ENCODE measurements at regions not wholly inside any gene's neighbourhood (a gene's known extent, or its start where the extent isn't known, plus 50 kb on each side); places are given as distances from the start of the nearest gene placed in this dataset.

- no peak overlapping the region for H3K4me3 Mint-ChIP-seq
- no peak for DNase-seq
- H3K27ac Mint-ChIP-seq = no peak overlapping the region
- no peak for ATAC-seq
- no peaks in the 10 kb centered on the region for H3K36me3 Mint-ChIP-seq (ENCODE audit: low read depth)
- H3K4me1 Mint-ChIP-seq = no peaks in the 10 kb centered on the region
- H3K9me3 Mint-ChIP-seq = no peaks in the 10 kb centered on the region
- H3K27me3 Mint-ChIP-seq = peaks cover 2% of the 10 kb centered on the region
These were observed 158.9 kb upstream of the EGFLAM start for GRCh38 chr5:38099205-38100168.

GRCh38 chr5:38094889-38095288 is 163.5 kb upstream of the EGFLAM start:
- H3K4me3 Mint-ChIP-seq = no peak overlapping the region
- peaks cover 4% of the 10 kb centered on the region for H3K9me3 Mint-ChIP-seq
- no peak overlapping the region for H3K27ac Mint-ChIP-seq
- no peaks in the 10 kb centered on the region for H3K36me3 Mint-ChIP-seq (ENCODE audit: low read depth)
- DNase-seq = no peak
- no peak for ATAC-seq
- H3K27me3 Mint-ChIP-seq = no peaks in the 10 kb centered on the region
- no peaks in the 10 kb centered on the region for H3K4me1 Mint-ChIP-seq

GRCh38 chr5:38093855-38094254 is 164.5 kb upstream of the EGFLAM start:
- H3K4me3 Mint-ChIP-seq = no peak overlapping the region
- peaks cover 4% of the 10 kb centered on the region for H3K9me3 Mint-ChIP-seq
- H3K27ac Mint-ChIP-seq = no peak overlapping the region
- ATAC-seq (no peak), DNase-seq (no peak)
- H3K4me1 Mint-ChIP-seq = no peaks in the 10 kb centered on the region
- no peaks in the 10 kb centered on the region for H3K36me3 Mint-ChIP-seq (ENCODE audit: low read depth)
- no peaks in the 10 kb centered on the region for H3K27me3 Mint-ChIP-seq

GRCh38 chr5:38086777-38087176 is 171.6 kb upstream of the EGFLAM start:
- Mint-ChIP-seq H3K27me3 (peaks cover 2% of the 10 kb centered on the region), H3K4me1 (no peaks in the 10 kb centered on the region), H3K4me3 (no peak overlapping the region), H3K9me3 (peaks cover 4% of the 10 kb centered on the region), H3K27ac (no peak overlapping the region), H3K36me3 (ENCODE audit: low read depth) (no peaks in the 10 kb centered on the region)
- ATAC-seq (no peak), DNase-seq (no peak)

DNA sequence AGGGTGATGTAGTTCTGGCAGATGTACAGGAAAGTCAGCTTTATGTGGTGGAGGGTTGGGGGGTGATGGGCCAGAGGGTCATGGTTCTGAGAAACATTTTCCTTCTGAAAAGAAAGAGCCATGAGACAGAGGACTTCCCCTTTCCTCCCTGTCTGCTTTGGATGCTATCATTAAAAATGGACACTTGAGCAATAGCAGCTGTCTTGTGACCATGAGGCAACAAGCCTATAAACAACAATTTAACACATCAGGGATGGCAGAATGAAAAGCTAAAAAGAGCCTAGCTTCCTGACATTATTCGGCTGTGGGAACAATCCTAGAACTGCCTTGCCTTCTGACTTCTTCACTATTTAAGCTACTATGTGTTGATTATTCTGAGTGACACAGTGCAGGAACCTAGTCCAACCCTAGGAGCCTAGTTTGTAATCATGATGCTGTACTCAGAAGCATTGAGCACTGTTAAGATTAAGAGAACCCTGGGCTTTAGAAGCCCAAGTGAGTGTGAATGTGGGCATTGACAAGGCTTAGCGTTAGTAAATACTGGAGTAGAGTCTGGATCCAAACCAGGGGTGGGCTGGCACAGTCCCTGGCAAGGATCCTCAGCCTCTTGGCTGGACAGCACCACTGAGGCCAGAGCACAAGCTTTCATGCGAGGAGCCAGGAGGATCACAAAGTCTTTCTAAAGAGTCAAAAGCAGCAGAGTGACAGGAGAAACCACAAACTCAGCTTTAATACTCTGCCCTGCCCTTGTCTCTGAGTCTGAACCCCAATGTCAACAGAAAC is 178.5 kb upstream of the EGFLAM start:
- H3K4me3 Mint-ChIP-seq = no peak overlapping the region
- H3K27ac Mint-ChIP-seq = no peak overlapping the region
- no peaks in the 10 kb centered on the region for H3K36me3 Mint-ChIP-seq (ENCODE audit: low read depth)
- H3K27me3 Mint-ChIP-seq = no peaks in the 10 kb centered on the region
- H3K9me3 Mint-ChIP-seq = no peaks in the 10 kb centered on the region
- no peak for ATAC-seq
- no peaks in the 10 kb centered on the region for H3K4me1 Mint-ChIP-seq
- DNase-seq = no peak

DNA sequence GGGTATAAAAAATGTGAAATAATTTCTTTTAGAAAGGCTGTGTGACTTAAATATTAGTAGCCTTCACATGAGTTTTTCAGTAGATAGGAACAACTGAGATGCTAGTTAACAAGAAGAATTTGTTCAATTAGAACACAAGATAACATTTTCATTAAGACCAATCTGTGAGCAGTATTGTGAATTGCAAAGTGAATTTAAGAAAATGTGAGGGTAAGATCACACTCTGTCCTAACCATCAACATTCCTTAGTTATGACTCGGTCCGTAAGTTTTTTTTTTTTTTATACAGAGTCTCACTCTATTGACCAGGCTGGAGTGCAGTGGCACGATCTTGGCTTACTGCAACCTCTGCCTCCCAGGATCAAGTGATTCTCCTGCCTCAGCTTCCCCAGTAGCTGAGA is 180.2 kb upstream of the EGFLAM start:
- H3K4me3 Mint-ChIP-seq = no peak overlapping the region
- no peaks in the 10 kb centered on the region for H3K4me1 Mint-ChIP-seq
- H3K27me3 Mint-ChIP-seq = no peaks in the 10 kb centered on the region
- DNase-seq (no peak), ATAC-seq (no peak)
- no peaks in the 10 kb centered on the region for H3K36me3 Mint-ChIP-seq (ENCODE audit: low read depth)
- no peaks in the 10 kb centered on the region for H3K9me3 Mint-ChIP-seq
- no peak overlapping the region for H3K27ac Mint-ChIP-seq

DNA sequence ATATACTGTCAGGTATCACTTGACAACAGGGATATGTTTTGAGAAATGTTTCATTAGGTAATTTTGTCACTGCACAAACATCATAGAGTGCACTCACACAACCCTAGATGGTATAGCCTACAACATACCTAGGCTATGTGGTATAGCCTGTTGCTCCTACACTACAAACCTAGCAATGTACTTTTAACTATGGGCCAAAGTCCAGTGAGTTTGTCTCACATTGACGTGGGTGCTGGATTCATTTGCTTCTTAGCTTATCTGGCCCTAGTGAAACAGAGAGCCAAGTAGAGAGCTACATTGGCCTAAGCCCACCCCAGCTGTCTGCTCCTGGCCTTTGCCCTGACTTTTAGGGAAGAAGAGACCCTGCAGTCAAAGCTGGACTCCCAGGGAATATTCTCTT is 180.7 kb upstream of the EGFLAM start:
- H3K4me3 Mint-ChIP-seq = no peak overlapping the region
- H3K4me1 Mint-ChIP-seq = no peaks in the 10 kb centered on the region
- H3K27ac Mint-ChIP-seq = no peak overlapping the region
- ATAC-seq = no peak
- no peaks in the 10 kb centered on the region for H3K36me3 Mint-ChIP-seq (ENCODE audit: low read depth)
- no peaks in the 10 kb centered on the region for H3K27me3 Mint-ChIP-seq
- no peak for DNase-seq
- no peaks in the 10 kb centered on the region for H3K9me3 Mint-ChIP-seq

DNA sequence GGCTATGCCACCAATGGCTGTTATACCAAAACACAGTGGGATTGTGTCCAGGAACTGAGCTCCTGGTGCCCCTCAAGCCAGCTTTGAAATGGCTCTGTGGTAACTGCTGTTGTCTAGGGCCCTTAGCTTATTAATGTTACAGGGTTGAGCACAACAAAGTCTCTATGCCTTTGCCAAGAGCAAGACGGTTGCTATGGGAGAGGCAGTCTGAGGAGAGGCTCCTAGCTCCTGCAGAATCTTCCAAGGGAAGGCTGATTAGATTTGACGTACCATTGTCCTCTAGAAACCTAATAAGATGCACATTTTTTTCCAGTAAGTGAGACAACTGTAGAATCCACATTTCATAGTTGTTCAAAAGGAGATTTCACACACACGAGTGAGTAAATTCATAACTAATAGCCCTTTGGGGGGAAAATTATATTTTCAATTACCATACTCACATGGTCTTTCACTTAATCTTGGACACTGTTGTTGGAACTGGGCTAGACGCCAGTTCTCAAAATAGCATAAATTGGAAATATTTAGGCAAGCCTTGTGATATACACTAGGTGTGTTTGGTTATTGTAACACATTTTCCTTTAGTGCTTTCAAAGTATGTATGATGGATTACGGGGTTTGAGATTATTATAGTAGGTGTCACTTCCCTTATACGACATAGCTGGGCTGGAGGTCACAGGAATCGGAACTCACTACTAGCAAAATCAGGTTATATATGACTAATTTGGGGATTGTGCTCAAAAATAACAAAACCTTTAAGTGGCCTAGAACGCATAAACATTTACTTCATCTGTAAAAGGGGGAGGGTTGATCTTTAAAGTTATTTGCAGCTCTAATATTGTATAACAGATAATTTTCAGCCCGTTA is 186.3 kb upstream of the EGFLAM start:
- Mint-ChIP-seq H3K27ac (no peak overlapping the region), H3K36me3 (ENCODE audit: low read depth) (no peaks in the 10 kb centered on the region), H3K27me3 (no peaks in the 10 kb centered on the region), H3K9me3 (no peaks in the 10 kb centered on the region), H3K4me1 (no peaks in the 10 kb centered on the region), H3K4me3 (no peak overlapping the region)
- DNase-seq (no peak), ATAC-seq (no peak)

GRCh38 chr5:38070304-38070950 is 187.9 kb upstream of the EGFLAM start:
- no peaks in the 10 kb centered on the region for H3K27me3 Mint-ChIP-seq
- no peak for ATAC-seq
- no peaks in the 10 kb centered on the region for H3K36me3 Mint-ChIP-seq (ENCODE audit: low read depth)
- DNase-seq = no peak
- no peak overlapping the region for H3K27ac Mint-ChIP-seq
- no peaks in the 10 kb centered on the region for H3K4me1 Mint-ChIP-seq
- no peak overlapping the region for H3K4me3 Mint-ChIP-seq
- H3K9me3 Mint-ChIP-seq = no peaks in the 10 kb centered on the region

DNA sequence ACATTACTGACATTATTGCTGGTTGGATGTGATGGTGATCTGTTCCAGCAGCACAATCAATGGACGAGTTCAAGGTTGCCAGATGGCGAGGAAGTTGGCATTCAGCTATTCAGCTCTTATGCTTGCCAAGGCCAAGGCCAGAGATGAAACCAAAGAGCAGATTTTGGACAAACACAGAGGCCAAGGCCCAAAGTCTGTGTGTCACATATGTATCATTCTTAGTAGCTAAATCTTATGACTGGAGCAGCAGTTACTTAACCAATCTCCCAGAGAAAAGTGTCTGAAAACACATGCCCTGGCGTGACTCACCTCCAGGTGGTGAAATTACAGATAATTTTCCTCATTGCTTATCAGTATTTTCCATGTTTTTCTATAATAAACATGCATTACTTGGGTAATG is 189.0 kb upstream of the EGFLAM start:
- H3K27me3 Mint-ChIP-seq = no peaks in the 10 kb centered on the region
- no peaks in the 10 kb centered on the region for H3K36me3 Mint-ChIP-seq (ENCODE audit: low read depth)
- ATAC-seq (no peak), DNase-seq (no peak)
- no peaks in the 10 kb centered on the region for H3K4me1 Mint-ChIP-seq
- H3K9me3 Mint-ChIP-seq = no peaks in the 10 kb centered on the region
- H3K4me3 Mint-ChIP-seq = no peak overlapping the region
- no peak overlapping the region for H3K27ac Mint-ChIP-seq

DNA sequence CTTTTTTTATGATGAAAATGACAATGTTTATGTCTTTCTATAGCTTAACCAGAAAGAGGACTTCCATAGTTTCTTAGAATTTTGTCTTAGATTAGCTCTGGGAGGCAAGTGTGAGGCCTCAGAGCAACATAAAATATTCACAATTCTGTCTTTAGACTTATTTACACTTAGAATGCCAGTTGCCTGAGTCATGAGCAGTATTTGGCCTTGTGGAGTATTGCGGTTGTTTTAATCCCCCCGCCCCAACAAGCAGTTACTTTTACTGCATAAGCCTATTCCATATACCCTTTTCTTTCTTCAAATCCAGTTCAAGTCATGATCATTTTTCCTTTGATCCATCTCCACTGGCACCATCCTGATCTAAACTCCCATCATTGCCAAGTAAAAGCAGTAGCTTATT is 198.0 kb upstream of the EGFLAM start:
- H3K4me3 Mint-ChIP-seq = no peak overlapping the region
- H3K27me3 Mint-ChIP-seq = no peaks in the 10 kb centered on the region
- no peaks in the 10 kb centered on the region for H3K4me1 Mint-ChIP-seq
- no peaks in the 10 kb centered on the region for H3K36me3 Mint-ChIP-seq (ENCODE audit: low read depth)
- H3K27ac Mint-ChIP-seq = no peak overlapping the region
- DNase-seq (no peak), ATAC-seq (no peak)
- H3K9me3 Mint-ChIP-seq = peaks cover 8% of the 10 kb centered on the region

DNA sequence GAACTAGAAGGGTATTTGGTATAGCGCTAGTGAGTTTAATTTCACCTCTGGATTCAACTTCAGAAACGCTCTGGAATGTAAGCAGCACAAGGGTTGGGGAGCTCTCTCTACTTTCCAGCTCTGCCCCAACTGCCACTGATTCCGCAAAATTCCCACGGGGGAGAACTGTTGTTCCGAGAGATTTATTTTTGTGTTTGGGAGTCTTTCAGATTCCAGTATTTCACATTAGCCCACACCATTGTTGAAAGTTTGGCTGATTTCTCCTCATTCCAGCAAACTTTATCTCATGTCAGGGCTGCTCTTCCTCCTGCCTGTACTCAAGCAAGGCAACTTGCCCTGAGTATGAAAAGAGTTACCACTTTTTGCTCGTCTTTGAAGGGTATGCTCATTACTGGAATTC is 198.5 kb upstream of the EGFLAM start:
- Mint-ChIP-seq H3K9me3 (peaks cover 8% of the 10 kb centered on the region), H3K27me3 (no peaks in the 10 kb centered on the region), H3K4me3 (no peak overlapping the region), H3K4me1 (no peaks in the 10 kb centered on the region), H3K36me3 (ENCODE audit: low read depth) (no peaks in the 10 kb centered on the region), H3K27ac (no peak overlapping the region)
- ATAC-seq = no peak
- DNase-seq = no peak

GRCh38 chr5:38051711-38052511 is 206.4 kb upstream of the EGFLAM start:
- no peaks in the 10 kb centered on the region for H3K9me3 Mint-ChIP-seq
- ATAC-seq = no peak
- no peaks in the 10 kb centered on the region for H3K4me1 Mint-ChIP-seq
- no peaks in the 10 kb centered on the region for H3K27me3 Mint-ChIP-seq
- no peak for DNase-seq
- H3K4me3 Mint-ChIP-seq = no peak overlapping the region
- no peak overlapping the region for H3K27ac Mint-ChIP-seq
- H3K36me3 Mint-ChIP-seq (ENCODE audit: low read depth) = no peaks in the 10 kb centered on the region
